Neural progenitor cell (in vitro differentiated cells): ENCODE measurements at regions not wholly inside any gene's neighbourhood (a gene's known extent, or its start where the extent isn't known, plus 50 kb on each side); places are given as distances from the start of the nearest gene placed in this dataset.

Experiments
- DNase-seq: peaks from one replicate; pipeline ENCODE4 v3.0.0-alpha.2; 2016; ENCODE audit warnings: low spot score
- H2AFZ ChIP-seq: fragments of 200-600 bp; sonication (generic); replicated peaks from 2 replicates; pipeline ENCODE4 v1.6.1; 2016; ENCODE audit warnings: antibody characterized with exemption
- H3F3A ChIP-seq: fragments of 200-600 bp; sonication (generic); 2 replicates; pipeline ENCODE4 v1.6.1; 2016; ENCODE audit warnings: antibody characterized with exemption, low read depth
- H3K27ac ChIP-seq: fragments of 200-600 bp; sonication (generic); 2 replicates; pipeline ENCODE4 v1.5.1; 2016; ENCODE audit warnings: mild to moderate bottlenecking
- H3K27me3 ChIP-seq: fragments of 200-600 bp; sonication (generic); 2 replicates; pipeline ENCODE4 v1.6.1; 2016; ENCODE audit warnings: mild to moderate bottlenecking, moderate library complexity
- H3K36me3 ChIP-seq: fragments of 200-600 bp; sonication (generic); 2 replicates; pipeline ENCODE4 v1.5.1; 2016
- H3K4me1 ChIP-seq: fragments of 200-600 bp; sonication (generic); 2 replicates; pipeline ENCODE4 v1.6.1; 2016; ENCODE audit warnings: mixed run types
- H3K4me2 ChIP-seq: fragments of 200-600 bp; sonication (generic); 2 replicates; pipeline ENCODE4 v1.6.1; 2016
- H3K4me3 ChIP-seq: fragments of 200-600 bp; sonication (generic); 2 replicates; pipeline ENCODE4 v1.5.1; 2016
- H3K79me2 ChIP-seq: fragments of 200-600 bp; sonication (generic); 2 replicates; pipeline ENCODE4 v1.6.1; 2016; ENCODE audit warnings: low read depth
- H3K9ac ChIP-seq: fragments of 200-600 bp; sonication (generic); 2 replicates; pipeline ENCODE4 v1.6.1; 2016
- H3K9me3 ChIP-seq: fragments of 200-600 bp; sonication (generic); 2 replicates; pipeline ENCODE4 v1.5.1; 2016; ENCODE audit warnings: low read depth
- H4K20me1 ChIP-seq: fragments of 200-600 bp; sonication (generic); 2 replicates; pipeline ENCODE4 v1.6.1; 2016; ENCODE audit warnings: low read depth
- H3K27ac Mint-ChIP-seq: 3 replicates; pipeline ENCODE4 v1.8.0; 2021; ENCODE audit warnings: mixed read lengths
- H3K27me3 Mint-ChIP-seq: 2 replicates; pipeline ENCODE4 v1.8.0; 2022; ENCODE audit warnings: low read depth, mild to moderate bottlenecking, inconsistent platforms, moderate library complexity, mixed read lengths; ENCODE audit not compliant: insufficient read depth
- H3K36me3 Mint-ChIP-seq: 3 replicates; pipeline ENCODE4 v1.8.0; 2021; ENCODE audit warnings: mixed read lengths
- H3K4me1 Mint-ChIP-seq: 3 replicates; pipeline ENCODE4 v1.8.0; 2021; ENCODE audit warnings: mixed read lengths
- H3K4me3 Mint-ChIP-seq: 3 replicates; pipeline ENCODE4 v1.8.0; 2021; ENCODE audit warnings: mild to moderate bottlenecking, moderate library complexity, mixed read lengths
- H3K9me3 Mint-ChIP-seq: 3 replicates; pipeline ENCODE4 v1.8.0; 2020; ENCODE audit warnings: mixed read lengths
- CTCF ChIP-seq: fragments of 200-600 bp; sonication (generic); IDR thresholded peaks from 2 replicates; pipeline ENCODE4 v1.5.1; 2017; ENCODE audit warnings: antibody characterized with exemption, mild to moderate bottlenecking
- EZH2 ChIP-seq: fragments of 200-600 bp; sonication (generic); IDR thresholded peaks from 2 replicates; pipeline ENCODE4 v1.6.1; 2017; ENCODE audit warnings: antibody characterized with exemption, mild to moderate bottlenecking, moderate library complexity
- EZH2phosphoT487 ChIP-seq: fragments of 200-600 bp; sonication (generic); IDR thresholded peaks from 2 replicates; pipeline ENCODE4 v1.6.1; 2017; ENCODE audit warnings: antibody characterized with exemption

GRCh38 chr6:27754408-27754782 is 157.8 kb downstream of the OR2B2 start:
- TF ChIP-seq CTCF (no peak), EZH2 (no peak), EZH2phosphoT487 (no peak)
- Histone ChIP-seq H3K27ac (no peak overlapping the region), H4K20me1 (no peaks in the 10 kb centered on the region), H2AFZ (no peak overlapping the region), H3K4me1 (peaks cover 33% of the 10 kb centered on the region), H3K79me2 (no peaks in the 10 kb centered on the region), H3K4me2 (peak overlapping the region; percentile 90), H3F3A (peaks cover 42% of the 10 kb centered on the region), H3K27me3 (peaks cover 35% of the 10 kb centered on the region), H3K9me3 (no peaks in the 10 kb centered on the region), H3K4me3 (peak overlapping the region; percentile 78), H3K36me3 (no peaks in the 10 kb centered on the region), H3K9ac (no peak overlapping the region)
- Mint-ChIP-seq H3K27ac (no peak overlapping the region), H3K4me3 (peak overlapping the region; percentile 93), H3K36me3 (no peaks in the 10 kb centered on the region), H3K4me1 (peaks cover 28% of the 10 kb centered on the region), H3K9me3 (peaks cover 5% of the 10 kb centered on the region), H3K27me3 (peaks cover 21% of the 10 kb centered on the region)
- DNase-seq = no peak

- Histone ChIP-seq H3K79me2 (no peaks in the 10 kb centered on the region), H4K20me1 (no peaks in the 10 kb centered on the region), H3K9ac (no peak overlapping the region), H3K9me3 (no peaks in the 10 kb centered on the region), H2AFZ (no peak overlapping the region), H3K27me3 (peaks cover 40% of the 10 kb centered on the region), H3F3A (peaks cover 42% of the 10 kb centered on the region), H3K27ac (no peak overlapping the region), H3K4me3 (peak overlapping the region; percentile 78), H3K4me1 (peaks cover 31% of the 10 kb centered on the region), H3K4me2 (peak overlapping the region; percentile 90), H3K36me3 (no peaks in the 10 kb centered on the region)
- peak overlapping the region; percentile 97 for H3K4me3 Mint-ChIP-seq
- H3K27me3 Mint-ChIP-seq = peaks cover 21% of the 10 kb centered on the region
- H3K4me1 Mint-ChIP-seq = peaks cover 25% of the 10 kb centered on the region
- peaks cover 5% of the 10 kb centered on the region for H3K9me3 Mint-ChIP-seq
- TF ChIP-seq EZH2 (no peak), CTCF (peak; percentile 30), EZH2phosphoT487 (no peak)
- peak overlapping the region; percentile 14 for H3K27ac Mint-ChIP-seq
- no peaks in the 10 kb centered on the region for H3K36me3 Mint-ChIP-seq
- peak; percentile 94 for DNase-seq
Measured at GRCh38 chr6:27753668-27754407, 158.4 kb downstream of the OR2B2 start.

DNA sequence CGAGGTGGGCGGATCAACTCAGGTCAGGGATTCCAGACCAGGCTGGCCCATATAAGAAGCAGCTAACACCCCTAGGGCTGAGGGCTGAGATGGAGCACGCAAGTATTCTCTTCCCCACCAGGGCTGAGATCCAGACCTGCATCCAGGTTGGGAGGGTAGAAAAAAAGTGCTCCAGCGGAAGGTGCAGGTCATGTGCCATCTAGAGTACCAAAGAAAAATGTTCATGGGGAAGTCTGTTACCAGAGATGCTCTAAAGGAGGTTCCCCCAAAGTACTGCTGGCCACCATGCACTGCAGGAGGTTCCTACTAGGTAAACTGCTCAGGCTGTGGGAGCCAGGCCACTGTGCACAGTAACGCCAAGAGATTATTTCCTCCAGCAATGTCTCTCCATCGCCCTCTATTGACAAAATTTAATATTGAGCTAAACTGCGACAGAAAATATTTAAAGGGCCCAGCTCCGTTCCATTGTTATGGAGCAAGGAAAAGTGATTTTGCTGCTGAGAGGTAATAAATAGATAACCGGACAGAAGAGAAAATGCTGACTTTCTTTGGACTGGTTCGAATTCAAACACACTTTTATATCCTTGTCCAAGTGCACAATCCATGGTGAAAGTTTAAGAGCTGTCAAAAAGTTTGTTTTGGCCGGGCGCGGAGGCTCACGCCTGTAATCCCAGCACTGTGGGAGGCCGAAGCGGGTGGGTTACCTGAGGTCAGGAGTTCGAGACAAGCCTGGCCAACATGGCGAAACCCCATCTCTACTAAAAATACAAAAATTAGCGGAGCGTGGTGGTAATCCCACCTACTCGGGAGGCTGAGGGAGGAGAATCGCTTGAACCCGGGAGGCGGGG is 159.9 kb downstream of the OR2B2 start:
- H3K36me3 ChIP-seq = no peaks in the 10 kb centered on the region
- Mint-ChIP-seq H3K27ac (peak overlapping the region; percentile 64), H3K9me3 (peaks cover 5% of the 10 kb centered on the region), H3K4me3 (peak overlapping the region; percentile 97), H3K4me1 (peaks cover 19% of the 10 kb centered on the region), H3K36me3 (no peaks in the 10 kb centered on the region), H3K27me3 (peaks cover 21% of the 10 kb centered on the region)
- peaks cover 56% of the 10 kb centered on the region for H3K27me3 ChIP-seq
- H3K79me2 ChIP-seq = no peaks in the 10 kb centered on the region
- H3K27ac ChIP-seq = no peak overlapping the region
- peak overlapping the region; percentile 78 for H3K4me3 ChIP-seq
- peak overlapping the region; percentile 90 for H3K4me2 ChIP-seq
- H3F3A ChIP-seq = peaks cover 32% of the 10 kb centered on the region
- H3K4me1 ChIP-seq = peaks cover 17% of the 10 kb centered on the region
- DNase-seq = peak; percentile 84
- TF ChIP-seq EZH2phosphoT487 = no peak
- no peak for TF ChIP-seq EZH2
- peak; percentile 76 for TF ChIP-seq CTCF
- H3K9me3 ChIP-seq = no peaks in the 10 kb centered on the region
- H3K9ac ChIP-seq = no peak overlapping the region
- no peaks in the 10 kb centered on the region for H4K20me1 ChIP-seq
- H2AFZ ChIP-seq = peak overlapping the region; percentile 89
